Nephron (organoid): ENCODE measurements at regions not wholly inside any gene's neighbourhood (a gene's known extent, or its start where the extent isn't known, plus 50 kb on each side); places are given as distances from the start of the nearest gene placed in this dataset.

ENCODE experiments used
- H3K27ac Mint-ChIP-seq, 3 experiments: 2 replicates each; pipeline ENCODE4 v1.8.0; 2020; ENCODE audit warnings: mixed read lengths in 3 of 3, mild to moderate bottlenecking in 2 of 3, moderate library complexity in 1 of 3
- H3K27me3 Mint-ChIP-seq: 2 replicates; pipeline ENCODE4 v1.8.0; 2021; ENCODE audit warnings: low read depth, mild to moderate bottlenecking, moderate library complexity, mixed read lengths
- H3K36me3 Mint-ChIP-seq: 2 replicates; pipeline ENCODE4 v1.8.0; 2020; ENCODE audit warnings: low read depth, mixed read lengths
- H3K4me1 Mint-ChIP-seq: 2 replicates; pipeline ENCODE4 v1.8.0; 2020; ENCODE audit warnings: mixed read lengths
- H3K4me3 Mint-ChIP-seq, 3 experiments: 2 replicates each; pipeline ENCODE4 v1.8.0; 2020; ENCODE audit warnings: mild to moderate bottlenecking in 3 of 3, mixed read lengths in 3 of 3, moderate library complexity in 2 of 3
- H3K9me3 Mint-ChIP-seq: 2 replicates; pipeline ENCODE4 v1.8.0; 2020; ENCODE audit warnings: mixed read lengths
- CTCF ChIP-seq, 3 experiments: fragments of 200-600 bp; sonication (generic); IDR thresholded peaks; one replicate each; pipeline ENCODE4 v1.5.0; 2021; ENCODE audit warnings: antibody characterized with exemption in 3 of 3; ENCODE audit not compliant: unreplicated experiment in 3 of 3

GRCh38 chrX:113868177-113868576 lies 715.7 kb upstream of the HTR2C start:
- no peaks in the 10 kb centered on the region for H3K27me3 Mint-ChIP-seq
- TF ChIP-seq CTCF (IDR thresholded peaks at IDR 0.05; ENCODE audit: unreplicated experiment in 3 of 3): no peak
- H3K4me1 Mint-ChIP-seq: peaks cover 5% of the 10 kb centered on the region
- peaks cover 13% of the 10 kb centered on the region for H3K9me3 Mint-ChIP-seq
- no peaks in the 10 kb centered on the region for H3K36me3 Mint-ChIP-seq
- H3K4me3 Mint-ChIP-seq: no peak overlapping the region
- peak overlapping the region; percentile 22 to 61 (median 37) for H3K27ac Mint-ChIP-seq

DNA sequence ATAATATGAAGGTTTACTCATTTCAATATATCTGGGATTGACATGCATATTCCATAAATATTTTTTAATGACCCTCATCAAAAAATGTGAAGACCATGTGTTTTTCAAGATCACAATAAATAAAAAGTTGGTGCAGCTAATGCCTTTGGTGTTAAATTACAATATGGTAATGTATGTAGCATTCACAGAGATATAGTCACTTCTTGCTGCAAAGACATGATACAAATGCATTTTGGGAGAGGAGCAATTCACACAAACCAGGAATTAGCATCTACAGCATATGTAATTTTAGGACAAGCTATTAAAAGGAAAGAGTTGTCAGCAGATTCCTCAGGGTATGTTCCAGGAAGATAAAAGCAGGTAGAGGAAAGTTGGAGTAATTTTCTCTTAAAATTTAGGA lies 734.5 kb upstream of the HTR2C start:
- Mint-ChIP-seq H3K27ac (no peak overlapping the region), H3K9me3 (no peaks in the 10 kb centered on the region), H3K27me3 (no peaks in the 10 kb centered on the region), H3K4me3 (no peak overlapping the region), H3K4me1 (no peaks in the 10 kb centered on the region), H3K36me3 (no peaks in the 10 kb centered on the region)
- no peak for TF ChIP-seq CTCF (IDR thresholded peaks at IDR 0.05; ENCODE audit: unreplicated experiment in 3 of 3)

DNA sequence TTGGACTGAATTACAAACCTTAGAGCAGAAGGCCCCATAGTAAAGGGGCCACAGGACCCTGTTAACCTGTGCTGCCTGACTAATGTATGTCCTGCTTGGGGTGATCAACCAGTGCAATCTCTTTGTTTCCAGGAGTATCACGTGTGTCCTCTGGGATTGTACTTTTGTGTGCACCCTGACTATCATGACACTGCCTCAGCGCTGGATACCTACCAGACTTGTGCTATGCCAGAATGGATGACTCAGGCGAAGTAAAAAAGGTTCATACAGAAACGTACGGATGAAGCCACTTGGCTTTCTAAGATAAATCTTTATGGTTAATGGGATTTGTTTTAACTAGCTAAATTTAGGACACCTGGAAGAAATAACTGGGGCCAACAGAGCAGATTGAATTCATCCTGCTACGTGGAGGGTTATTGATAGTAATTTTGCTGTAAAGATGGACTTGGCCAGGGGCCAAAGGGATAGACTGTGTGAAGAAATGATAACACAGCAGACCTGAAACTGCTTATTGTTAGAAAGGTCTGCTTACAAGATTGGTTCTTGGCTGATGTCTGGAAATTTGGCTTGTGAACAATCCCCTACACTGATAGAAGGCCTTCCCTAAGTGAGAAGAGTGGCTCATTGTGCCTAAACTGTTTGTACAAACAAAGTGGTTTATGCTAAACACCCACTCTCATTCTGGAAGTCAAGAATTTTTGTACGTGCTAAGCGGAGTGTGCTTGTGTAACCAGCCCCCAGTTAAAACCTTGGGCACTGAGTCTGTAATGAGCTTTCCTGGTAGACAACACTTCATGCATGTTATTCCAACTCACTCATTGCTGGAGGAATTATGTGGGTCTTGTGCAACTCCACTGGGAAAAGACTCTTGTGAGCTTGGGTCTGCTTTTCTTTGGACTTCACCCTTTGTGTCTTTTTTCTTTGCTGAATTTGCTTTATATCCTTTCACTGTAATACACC lies 750.5 kb upstream of the HTR2C start:
- Mint-ChIP-seq H3K9me3 (no peaks in the 10 kb centered on the region), H3K27me3 (peaks cover 3% of the 10 kb centered on the region), H3K27ac (peak overlapping the region in 2 of 3 experiments; percentile 39 to 66), H3K4me1 (peaks cover 13% of the 10 kb centered on the region), H3K36me3 (no peaks in the 10 kb centered on the region), H3K4me3 (no peak overlapping the region)
- no peak for TF ChIP-seq CTCF (IDR thresholded peaks at IDR 0.05; ENCODE audit: unreplicated experiment in 3 of 3)

DNA sequence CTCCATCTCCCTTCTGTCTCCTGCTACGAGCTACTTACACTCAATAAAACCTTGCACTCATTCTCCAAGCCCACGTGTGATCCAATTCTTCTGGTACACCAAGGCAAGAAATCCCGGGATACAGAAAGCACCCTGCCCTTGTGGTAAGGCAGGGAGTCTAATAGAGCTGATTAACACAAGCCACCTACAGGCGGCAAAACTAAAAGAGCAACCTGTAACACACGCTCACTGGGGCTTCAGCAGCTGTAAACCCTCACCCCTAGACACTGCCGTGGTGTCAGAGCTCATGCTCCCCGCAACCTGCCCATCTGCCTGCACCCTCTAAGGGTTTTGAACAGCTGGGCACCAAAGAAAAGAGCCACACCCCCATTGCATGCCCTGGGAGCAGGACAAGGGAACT lies 755.4 kb upstream of the HTR2C start:
- H3K4me3 Mint-ChIP-seq: no peak overlapping the region
- peaks cover 5% of the 10 kb centered on the region for H3K9me3 Mint-ChIP-seq
- H3K27me3 Mint-ChIP-seq: peaks cover 4% of the 10 kb centered on the region
- peaks cover 11% of the 10 kb centered on the region for H3K4me1 Mint-ChIP-seq
- H3K27ac Mint-ChIP-seq: no peak overlapping the region
- H3K36me3 Mint-ChIP-seq: no peaks in the 10 kb centered on the region
- TF ChIP-seq CTCF (IDR thresholded peaks at IDR 0.05; ENCODE audit: unreplicated experiment in 3 of 3): no peak

- TF ChIP-seq CTCF (IDR thresholded peaks at IDR 0.05; ENCODE audit: unreplicated experiment in 3 of 3): no peak
- Mint-ChIP-seq H3K27ac (no peak overlapping the region), H3K36me3 (no peaks in the 10 kb centered on the region), H3K27me3 (no peaks in the 10 kb centered on the region), H3K9me3 (peaks cover 12% of the 10 kb centered on the region), H3K4me1 (no peaks in the 10 kb centered on the region), H3K4me3 (no peak overlapping the region)
These were observed 765.5 kb upstream of the HTR2C start for GRCh38 chrX:113818346-113818745.

DNA sequence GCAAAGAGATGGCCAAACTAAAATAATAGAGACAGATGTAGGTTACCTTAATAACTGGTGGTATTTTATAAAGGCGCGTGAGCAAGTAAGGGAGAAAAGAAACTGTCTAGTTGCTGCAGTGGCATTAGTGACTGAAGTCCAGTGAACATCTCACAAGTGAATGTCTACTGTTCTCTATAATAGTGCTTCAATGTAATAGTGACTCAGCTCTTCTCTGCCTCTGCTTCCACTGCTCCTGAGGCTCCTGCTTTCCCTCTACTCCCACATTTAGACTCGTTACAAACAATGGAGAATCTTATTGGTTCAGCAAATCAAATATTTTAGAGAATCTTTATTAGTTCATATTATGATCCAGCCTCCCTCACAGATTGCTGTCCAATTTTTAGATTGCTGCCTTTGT lies 779.1 kb upstream of the HTR2C start:
- Mint-ChIP-seq H3K4me1 (peaks cover 20% of the 10 kb centered on the region), H3K27ac (peak overlapping the region; percentile 8 to 33 (median 20)), H3K4me3 (no peak overlapping the region), H3K27me3 (no peaks in the 10 kb centered on the region), H3K36me3 (peaks cover 3% of the 10 kb centered on the region), H3K9me3 (no peaks in the 10 kb centered on the region)
- TF ChIP-seq CTCF (IDR thresholded peaks at IDR 0.05; ENCODE audit: unreplicated experiment in 3 of 3): no peak
